GM12891 (cell line): ENCODE measurements at regions not wholly inside any gene's neighbourhood (a gene's known extent, or its start where the extent isn't known, plus 50 kb on each side); places are given as distances from the start of the nearest gene placed in this dataset.

Experiments
- PAX5 ChIP-seq: IDR thresholded peaks from 2 replicates; pipeline ENCODE4 v1.6.1; 2011; ENCODE audit warnings: low read length, moderate library complexity, mild to moderate bottlenecking; ENCODE audit not compliant: insufficient read depth, severe bottlenecking
- POLR2A ChIP-seq: IDR thresholded peaks from 2 replicates; pipeline ENCODE4 v1.6.1; 2011; ENCODE audit warnings: low read depth, low read length, control low read depth
- POLR2AphosphoS5 ChIP-seq: IDR thresholded peaks from 2 replicates; pipeline ENCODE4 v1.6.1; 2011; ENCODE audit warnings: low read depth, low read length, control low read depth
- POU2F2 ChIP-seq: IDR thresholded peaks from 2 replicates; pipeline ENCODE4 v1.6.1; 2011; ENCODE audit warnings: low read depth, mild to moderate bottlenecking, control low read depth, low read length, moderate library complexity
- SPI1 ChIP-seq: IDR thresholded peaks from 2 replicates; pipeline ENCODE4 v1.6.1; 2011; ENCODE audit warnings: low read depth, low read length, control low read depth
- TAF1 ChIP-seq: IDR thresholded peaks from 2 replicates; pipeline ENCODE4 v1.6.1; 2011; ENCODE audit warnings: low read depth, low read length, control low read depth

GRCh38 chr5:113824307-113824706 lies 310.8 kb downstream of the YTHDC2 start:
- TF ChIP-seq POLR2A (no peak), POLR2AphosphoS5 (no peak), SPI1 (no peak), TAF1 (no peak), POU2F2 (no peak), PAX5 (no peak)
